UCSD-AML1 (cell line): ENCODE measurements at regions not wholly inside any gene's neighbourhood (a gene's known extent, or its start where the extent isn't known, plus 50 kb on each side); places are given as distances from the start of the nearest gene placed in this dataset.
"Not testable (repeated sequence)": the region's sequence is repeated elsewhere in the genome, so short reads cannot be mapped to it uniquely, and the experiment has no call there.

ENCODE experiments used
- DNase-seq: peaks from one replicate; lab custom pipeline; 2025; ENCODE audit not compliant: unreplicated experiment; lab: John Stamatoyannopoulos, UW

GRCh38 chr7:125278318-125278717, 348.7 kb upstream of the POT1 start:
- DNase-seq: no peak

GRCh38 chr7:125274742-125275141, 345.1 kb upstream of the POT1 start:
- DNase-seq: not testable (repeated sequence)

- DNase-seq: not testable (repeated sequence)
Observed at GRCh38 chr7:125264174-125264856, 334.7 kb upstream of the POT1 start.

- DNase-seq: not testable (repeated sequence)
Observed at GRCh38 chr7:125258876-125259417, 329.3 kb upstream of the POT1 start.

- no peak for DNase-seq
Observed at GRCh38 chr7:125257617-125258016, 328.0 kb upstream of the POT1 start.

GRCh38 chr7:125256446-125256845, 326.8 kb upstream of the POT1 start:
- no peak for DNase-seq

- no peak for DNase-seq
Observed at GRCh38 chr7:125255810-125256209, 326.2 kb upstream of the POT1 start.

- no peak for DNase-seq
Observed at GRCh38 chr7:125254566-125254965, 324.9 kb upstream of the POT1 start.

GRCh38 chr7:125253452-125254190, 324.0 kb upstream of the POT1 start:
- no peak for DNase-seq

- DNase-seq: no peak
Observed at GRCh38 chr7:125247514-125248098, 318.0 kb upstream of the POT1 start.

- no peak for DNase-seq
Observed at GRCh38 chr7:125246706-125247105, 317.1 kb upstream of the POT1 start.

GRCh38 chr7:125241548-125241947, 311.9 kb upstream of the POT1 start:
- DNase-seq: no peak

GRCh38 chr7:125222596-125222995, 293.0 kb upstream of the POT1 start:
- no peak for DNase-seq

- DNase-seq: no peak
Observed at GRCh38 chr7:125218076-125218475, 288.5 kb upstream of the POT1 start.

GRCh38 chr7:125201002-125201401, 271.4 kb upstream of the POT1 start:
- no peak for DNase-seq

- no peak for DNase-seq
Observed at GRCh38 chr7:125197731-125198393, 268.2 kb upstream of the POT1 start.

GRCh38 chr7:125195156-125195555, 265.5 kb upstream of the POT1 start:
- DNase-seq: no peak

GRCh38 chr7:125193263-125193662, 263.6 kb upstream of the POT1 start:
- no peak for DNase-seq

- no peak for DNase-seq
Observed at GRCh38 chr7:125184801-125185200, 255.2 kb upstream of the POT1 start.

- DNase-seq: not testable (repeated sequence)
Observed at GRCh38 chr7:125181569-125182267, 252.1 kb upstream of the POT1 start.

- no peak for DNase-seq
Observed at GRCh38 chr7:125173571-125173970, 243.9 kb upstream of the POT1 start.
